HG03095 (cell line): ENCODE measurements at regions not wholly inside any gene's neighbourhood (a gene's known extent, or its start where the extent isn't known, plus 50 kb on each side); places are given as distances from the start of the nearest gene placed in this dataset.

Source experiments
- ATAC-seq: cut with Tn5 transposase; IDR thresholded peaks from one replicate; pipeline ENCODE4 v1.9.1; 2021; ENCODE audit warnings: moderate library complexity; ENCODE audit not compliant: unreplicated experiment

- ATAC-seq, result no peak
These were observed 166.2 kb upstream of the RPL38 start for GRCh38 chr17:74037320-74037719.

DNA sequence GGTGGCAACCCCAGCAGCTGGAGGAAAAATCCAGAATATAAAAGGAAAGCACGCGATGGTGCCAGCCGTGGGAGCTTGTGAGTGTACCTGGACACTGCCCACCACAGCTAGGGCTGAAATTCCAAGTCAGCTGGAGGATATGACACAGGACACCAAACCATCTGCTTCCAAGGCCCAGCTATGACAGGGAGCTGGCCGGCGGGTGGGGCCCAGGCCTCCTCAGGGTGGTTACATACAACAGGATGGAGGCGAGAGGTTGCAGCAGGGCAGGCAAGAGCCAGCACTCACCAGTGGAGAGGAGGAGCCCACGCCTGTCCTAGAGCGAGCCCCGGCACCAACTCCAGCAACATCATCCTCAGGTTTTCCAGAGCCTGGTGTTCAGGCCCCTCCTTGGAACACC, 163.2 kb upstream of the RPL38 start:
- ATAC-seq, result no peak

DNA sequence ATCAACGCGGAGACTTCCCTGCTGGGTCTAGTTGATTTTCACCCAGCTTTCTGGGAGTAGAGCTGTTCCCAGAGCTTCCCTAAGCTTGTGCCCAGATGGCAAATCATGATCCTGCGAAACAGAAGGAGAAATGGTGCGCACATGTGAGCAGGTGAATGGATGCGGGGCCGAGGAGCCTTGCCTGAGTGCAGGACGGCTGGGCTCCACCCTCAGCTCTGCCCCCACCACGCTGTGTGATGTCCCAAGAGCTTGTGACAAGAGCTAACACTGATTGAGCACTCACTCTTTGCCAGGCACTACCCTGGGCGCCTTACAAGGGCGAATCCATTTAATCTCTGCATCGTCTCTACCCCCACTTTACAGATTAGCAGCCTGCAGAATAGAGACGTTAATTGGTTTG, 162.7 kb upstream of the RPL38 start:
- no peak for ATAC-seq

DNA sequence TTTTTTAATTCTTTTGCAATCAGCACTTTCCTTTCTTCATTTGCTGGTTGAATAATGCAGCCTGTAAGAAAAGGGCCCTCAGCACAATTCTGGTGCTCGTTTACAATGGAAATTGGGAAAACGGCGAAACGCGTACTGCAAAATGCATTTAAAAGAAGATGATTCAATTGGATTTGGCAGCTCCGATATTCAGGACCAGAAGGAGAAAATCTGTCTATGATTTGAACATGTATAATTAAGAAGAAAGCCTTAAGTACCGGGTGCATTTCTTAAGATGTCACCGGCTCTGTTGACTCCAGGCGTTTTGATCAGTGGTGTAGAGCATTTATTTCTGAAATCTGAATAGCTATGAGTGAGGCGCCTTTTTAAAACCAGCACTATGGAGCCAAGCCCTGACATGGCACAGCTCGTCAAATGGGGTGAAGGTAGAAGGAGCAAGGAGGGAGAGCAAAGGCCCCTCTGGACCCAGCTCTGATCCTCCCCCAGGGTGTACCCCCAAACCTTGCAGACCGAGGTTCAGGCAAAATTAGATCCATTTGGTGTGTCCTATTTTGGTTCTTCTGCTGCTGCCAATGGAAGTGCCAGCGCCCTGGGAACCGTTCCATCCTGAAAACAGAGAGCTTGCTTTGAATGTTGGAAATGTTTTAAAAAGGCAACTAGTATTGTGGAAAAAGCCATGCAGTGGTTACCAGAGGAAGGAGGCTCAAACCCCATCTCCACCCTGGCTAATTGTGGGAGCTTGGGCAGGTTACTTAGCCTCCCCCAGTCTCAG, 161.4 kb upstream of the RPL38 start:
- ATAC-seq, result no peak

DNA sequence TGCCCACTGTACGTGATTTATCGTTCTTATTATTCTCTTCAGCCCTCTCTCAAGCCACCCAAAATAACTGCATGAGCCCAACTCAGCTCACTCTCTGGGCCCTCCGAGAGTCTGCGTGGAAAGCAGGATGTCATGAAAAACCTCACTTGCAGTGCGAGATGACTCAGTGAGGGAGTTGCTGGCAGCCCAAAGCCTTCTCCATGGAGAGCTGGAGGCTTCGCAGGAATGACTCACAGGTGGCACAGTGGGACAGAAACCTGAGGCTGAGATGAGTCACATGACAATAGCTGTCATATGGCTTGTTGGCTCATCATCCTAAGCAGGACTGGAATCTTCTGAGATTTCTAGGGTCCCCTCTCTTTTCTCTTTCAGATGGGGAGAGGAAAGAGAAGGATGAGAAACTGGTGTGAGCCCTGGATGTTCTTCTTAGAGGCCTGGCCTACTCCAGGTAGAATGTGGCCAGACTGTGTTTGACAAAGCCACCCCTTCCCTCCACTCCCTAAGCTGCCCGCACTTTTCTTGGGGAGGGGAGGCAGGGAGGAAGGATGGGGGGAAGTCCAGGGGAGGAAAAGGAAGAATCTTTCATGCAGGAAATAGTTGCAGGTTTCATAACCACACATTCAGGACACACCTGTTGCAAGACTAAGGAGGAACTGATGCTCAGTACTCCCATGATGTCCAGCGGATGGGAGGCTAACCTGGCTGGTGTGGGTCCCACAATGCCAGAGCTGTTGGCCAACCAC, 160.6 kb upstream of the RPL38 start:
- ATAC-seq, result no peak

DNA sequence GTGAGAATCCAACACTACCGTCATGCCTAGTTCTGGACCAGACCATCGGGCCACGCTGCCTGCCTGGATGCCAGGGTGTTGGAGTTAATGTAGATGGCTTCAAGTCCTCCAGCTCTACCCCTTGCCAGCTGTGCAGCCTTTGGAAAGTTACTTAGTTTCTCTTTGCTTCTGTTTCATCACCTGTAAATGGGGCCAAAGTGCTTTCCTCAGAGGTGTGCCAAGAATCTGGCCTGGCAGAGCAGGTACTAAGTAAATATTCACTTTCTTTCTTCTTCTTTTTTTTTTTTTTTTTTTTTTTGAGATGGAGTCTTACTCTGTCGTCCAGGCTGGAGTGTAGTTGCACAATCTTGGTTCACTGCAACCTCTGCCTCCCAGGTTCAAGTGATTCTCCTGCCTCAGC, 159.5 kb upstream of the RPL38 start:
- no peak for ATAC-seq

- ATAC-seq, result no peak
These were observed 157.7 kb upstream of the RPL38 start for GRCh38 chr17:74045608-74046280.

GRCh38 chr17:74049167-74049966, 154.1 kb upstream of the RPL38 start:
- no peak for ATAC-seq

- ATAC-seq, result no peak
These were observed 153.5 kb upstream of the RPL38 start for GRCh38 chr17:74049967-74050458.

DNA sequence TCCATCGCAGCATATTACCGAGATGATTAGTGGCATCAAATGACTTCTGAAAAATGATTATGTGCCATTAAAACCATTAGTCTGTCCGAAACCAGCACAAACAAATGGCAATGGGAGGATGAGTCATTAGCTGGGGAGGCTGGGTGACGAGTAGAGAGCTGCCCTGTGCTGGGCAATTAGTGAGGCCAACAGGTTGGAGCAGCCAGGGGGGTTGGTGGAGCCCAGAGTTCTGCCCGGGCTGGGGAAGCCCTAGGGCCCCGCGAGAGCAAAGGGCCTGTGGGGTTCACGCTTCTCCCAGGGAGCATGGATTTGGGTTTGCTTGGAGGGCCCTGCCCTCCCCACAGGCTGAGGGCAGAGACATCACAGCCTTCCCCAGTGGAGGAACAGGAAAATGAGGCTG, 152.1 kb upstream of the RPL38 start:
- no peak for ATAC-seq

- no peak for ATAC-seq
These were observed 150.3 kb upstream of the RPL38 start for GRCh38 chr17:74052993-74053711.

DNA sequence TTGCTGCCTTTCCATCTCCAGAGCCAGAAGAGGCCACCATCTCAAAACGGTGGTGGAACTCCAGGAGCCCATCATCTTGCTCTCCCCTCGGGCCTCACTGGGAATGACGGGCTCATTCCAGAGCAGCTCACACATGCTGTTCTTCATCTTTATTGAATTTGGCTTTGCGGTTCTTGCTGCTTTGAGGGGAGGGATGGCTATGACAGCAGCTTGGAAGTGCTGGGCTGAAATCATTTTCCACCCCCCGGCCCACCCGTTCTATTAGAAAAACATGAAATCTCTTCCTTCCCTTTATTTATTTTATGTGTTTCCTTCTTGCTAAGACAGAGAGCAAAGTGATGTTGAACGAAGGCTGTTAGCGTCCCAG, 149.8 kb upstream of the RPL38 start:
- ATAC-seq, result no peak

GRCh38 chr17:74054249-74054648, 149.2 kb upstream of the RPL38 start:
- ATAC-seq, result no peak

DNA sequence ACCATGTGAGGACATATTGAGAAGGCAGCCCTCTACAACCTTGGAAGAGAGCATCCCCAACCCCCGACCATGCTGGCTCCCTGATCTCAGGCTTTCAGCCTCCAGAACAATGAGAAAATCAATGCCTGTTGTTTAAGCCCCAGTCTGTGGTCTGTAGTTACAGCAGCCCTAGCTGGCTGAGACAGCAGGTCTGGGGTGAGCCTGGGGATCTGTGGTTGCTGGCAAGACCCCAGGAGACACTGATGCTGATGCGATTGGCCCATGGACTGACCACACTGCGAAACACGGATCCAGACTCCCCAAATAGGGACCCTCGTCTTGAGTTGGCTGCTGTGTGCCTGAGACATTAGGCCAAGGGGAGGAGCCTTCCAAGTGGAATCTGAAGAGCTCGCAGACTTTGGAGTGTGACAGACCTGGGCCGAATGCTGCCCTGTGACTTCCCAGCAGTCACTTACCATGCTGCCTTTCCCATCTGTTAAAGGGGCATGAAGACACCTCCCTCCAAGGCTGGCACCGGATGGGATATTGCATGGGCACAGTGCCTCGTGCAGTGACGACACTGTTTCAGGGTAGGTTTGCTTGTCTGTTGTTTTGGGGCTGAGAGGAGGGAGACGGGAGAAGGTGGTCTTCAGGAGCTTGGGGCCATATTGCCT, 147.8 kb upstream of the RPL38 start:
- ATAC-seq, result no peak

GRCh38 chr17:74059479-74060240, 143.8 kb upstream of the RPL38 start:
- ATAC-seq, result no peak

DNA sequence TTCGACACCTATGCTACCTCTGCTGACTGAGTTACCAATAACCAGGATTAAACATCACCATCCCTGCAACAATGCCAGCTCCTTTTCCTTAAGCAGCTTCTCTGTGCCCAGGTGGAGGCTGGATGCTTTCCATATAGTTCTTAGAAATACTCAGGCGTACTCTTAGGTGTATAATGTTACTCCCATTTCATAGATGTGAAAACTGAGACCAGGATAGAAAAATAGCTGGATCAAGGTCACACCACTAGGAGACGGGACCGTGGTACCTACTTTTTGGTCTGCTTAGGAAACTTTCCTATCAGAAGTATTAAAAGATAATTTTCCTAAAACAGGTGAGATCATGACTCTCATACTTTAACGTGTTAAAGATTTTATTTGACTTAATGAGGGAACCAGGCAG, 141.7 kb upstream of the RPL38 start:
- no peak for ATAC-seq

DNA sequence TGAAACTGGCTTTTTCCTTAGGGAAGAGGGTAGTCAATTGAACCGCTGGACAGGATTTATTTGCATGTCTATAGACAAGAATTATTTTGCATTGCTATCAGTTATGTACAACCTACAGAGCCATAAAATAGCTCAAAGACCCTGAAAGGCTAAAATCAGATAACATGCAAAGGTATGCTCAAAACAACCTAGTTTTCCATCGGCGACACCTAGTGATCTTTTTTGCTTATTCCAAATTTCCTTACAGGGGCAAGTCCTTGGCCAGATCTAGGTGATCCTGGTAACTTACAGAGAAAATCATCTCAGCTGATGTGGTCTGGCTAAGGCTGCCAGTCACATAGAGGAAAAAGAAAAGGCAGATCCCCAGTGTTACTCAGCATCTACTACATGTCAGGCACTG, 141.2 kb upstream of the RPL38 start:
- no peak for ATAC-seq

DNA sequence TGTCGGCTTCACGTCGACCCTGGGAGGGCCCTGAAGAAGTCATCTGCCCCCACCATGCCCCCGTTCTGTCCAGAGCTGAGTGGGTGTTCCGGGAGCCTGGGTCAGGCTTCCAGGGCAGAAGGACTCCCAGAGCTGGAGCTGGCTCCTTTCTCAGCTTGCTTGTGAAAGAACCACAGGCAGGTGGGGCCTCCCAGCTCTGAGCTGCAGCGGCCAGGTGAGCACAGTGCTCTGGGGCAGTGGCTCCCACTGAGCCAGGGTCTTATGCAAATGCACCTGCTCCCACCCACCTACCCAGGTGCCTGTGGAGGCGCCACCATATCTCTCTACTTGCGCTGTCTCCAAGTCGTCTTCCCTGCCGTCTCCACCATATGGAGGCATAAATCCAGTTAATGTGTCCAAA, 140.0 kb upstream of the RPL38 start:
- no peak for ATAC-seq

GRCh38 chr17:74070374-74070773, 133.1 kb upstream of the RPL38 start:
- ATAC-seq, result no peak
